Breast epithelium (tissue), 4 donors: ENCODE measurements at regions not wholly inside any gene's neighbourhood (a gene's known extent, or its start where the extent isn't known, plus 50 kb on each side); places are given as distances from the start of the nearest gene placed in this dataset.

Experiments used
- DNase-seq, 2 donors: peaks; one replicate each; pipeline ENCODE4 v3.0.0-alpha.2; 2019; ENCODE audit warnings: low spot score in 2 of 2
- H3K27ac ChIP-seq, 2 donors: fragments of 200-600 bp; sonication (generic) in 1 of 2; one replicate each; pipeline ENCODE4 v1.5.1; 2016 to 2019; ENCODE audit warnings: mild to moderate bottlenecking in 1 of 2
- H3K27me3 ChIP-seq, 2 donors: fragments of 200-600 bp; sonication (generic) in 1 of 2; one replicate each; pipeline versions ENCODE4 v1.5.1 to v1.6.0; 2017 to 2019; ENCODE audit warnings: control low read depth in 1 of 2, mild to moderate bottlenecking in 1 of 2
- H3K36me3 ChIP-seq: fragments of 200-600 bp; one replicate; pipeline ENCODE4 v1.5.1; 2019
- H3K4me1 ChIP-seq, 2 donors: fragments of 200-600 bp; sonication (generic); one replicate each; pipeline ENCODE4 v1.5.1; 2016 to 2019; ENCODE audit warnings: control low read depth in 1 of 2
- H3K4me3 ChIP-seq, 3 donors: fragments of 200-600 bp; sonication (generic); 1 replicate in 2 of 3; 2 replicates in 1 of 3; pipeline ENCODE4 v1.5.1; 2016 to 2019; ENCODE audit warnings: mild to moderate bottlenecking in 3 of 3, moderate library complexity in 2 of 3
- H3K9me3 ChIP-seq, 2 donors: fragments of 200-600 bp; sonication (generic) in 1 of 2; one replicate each; pipeline ENCODE4 v1.5.1; 2016 to 2019; ENCODE audit warnings: control low read depth in 1 of 2
- CTCF ChIP-seq, 3 donors: fragments of 450-650 bp; IDR thresholded peaks; one replicate each; pipeline ENCODE4 v1.5.1; 2016 to 2017; ENCODE audit warnings: antibody characterized with exemption in 3 of 3, mild to moderate bottlenecking in 3 of 3, moderate library complexity in 3 of 3
- POLR2A ChIP-seq: fragments of 450-650 bp; IDR thresholded peaks from one replicate; pipeline ENCODE4 v1.6.1; 2016; ENCODE audit warnings: antibody characterized with exemption, mild to moderate bottlenecking, moderate library complexity
- POLR2AphosphoS5 ChIP-seq, 3 donors: sonication (generic); formaldehyde crosslinking; IDR thresholded peaks; one replicate each; pipeline ENCODE4 v1.6.1; 2017; ENCODE audit warnings: antibody characterized with exemption in 3 of 3
- intact Hi-C: fragments of 100-400 bp; cut with DNase I; formaldehyde crosslinking; loops from one replicate; pipeline ENCODE4 v1.15.1; 2023; ENCODE audit warnings: low total_unique reads

GRCh38 chr1:187924252-187924651 is 1095.5 kb downstream of the PLA2G4A start:
- H3K9me3 ChIP-seq = no peaks in the 10 kb centered on the region
- no peak for DNase-seq
- H3K27ac ChIP-seq = no peak overlapping the region
- TF ChIP-seq POLR2AphosphoS5 (IDR thresholded peaks at IDR 0.05) (no peak), CTCF (IDR thresholded peaks at IDR 0.05) (no peak), POLR2A (no peak)
- no peaks in the 10 kb centered on the region for H3K4me1 ChIP-seq
- no peaks in the 10 kb centered on the region for H3K36me3 ChIP-seq
- no peaks in the 10 kb centered on the region for H3K27me3 ChIP-seq
- intact Hi-C loops = no loop called here
- no peak overlapping the region for H3K4me3 ChIP-seq

DNA sequence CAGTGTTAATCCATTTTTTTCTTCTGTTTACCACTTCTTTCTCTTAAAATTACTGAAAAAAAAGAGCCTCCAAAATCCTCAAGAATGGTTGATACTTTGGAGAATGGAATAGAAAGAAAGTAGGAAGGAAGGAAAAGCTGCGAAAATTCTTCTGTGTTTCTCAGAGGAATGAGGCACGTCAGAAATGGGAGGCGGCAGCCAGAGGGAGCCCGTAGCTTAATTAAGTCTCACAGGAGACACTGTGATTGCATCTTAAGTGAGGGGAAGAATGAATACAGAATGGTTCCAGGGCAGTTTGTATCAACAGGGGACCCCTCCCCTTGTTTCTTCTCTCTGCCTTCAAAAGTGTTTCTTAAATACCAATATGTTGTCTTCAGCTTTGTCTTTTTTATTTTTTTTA is 1099.5 kb downstream of the PLA2G4A start:
- Histone ChIP-seq H3K27ac (no peak overlapping the region), H3K27me3 (no peaks in the 10 kb centered on the region), H3K36me3 (no peaks in the 10 kb centered on the region), H3K9me3 (no peaks in the 10 kb centered on the region), H3K4me3 (no peak overlapping the region), H3K4me1 (no peaks in the 10 kb centered on the region)
- TF ChIP-seq POLR2A (no peak), POLR2AphosphoS5 (IDR thresholded peaks at IDR 0.05) (no peak), CTCF (IDR thresholded peaks at IDR 0.05) (no peak)
- DNase-seq = no peak
- intact Hi-C loops = no loop called here

DNA sequence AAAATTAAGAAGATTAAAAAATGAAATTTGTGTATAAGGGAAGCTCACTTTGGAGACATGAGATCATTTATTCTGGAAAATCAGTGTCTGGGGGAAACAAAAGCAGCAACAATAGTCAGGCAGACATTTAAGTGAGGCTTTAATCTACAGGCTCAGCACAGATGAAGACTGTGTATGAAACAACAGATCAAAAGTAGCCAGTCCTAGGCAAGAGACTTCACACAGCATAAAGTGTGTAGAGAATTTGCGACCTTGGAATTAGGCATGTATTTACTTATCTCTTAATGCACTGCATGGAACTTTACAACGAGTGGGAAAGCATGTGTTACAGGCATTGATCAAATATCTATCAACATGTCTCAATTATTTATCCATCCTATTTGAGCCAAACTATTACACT is 1099.9 kb downstream of the PLA2G4A start:
- H3K27ac ChIP-seq = no peak overlapping the region
- no peak for DNase-seq
- no peaks in the 10 kb centered on the region for H3K27me3 ChIP-seq
- no peak overlapping the region for H3K4me3 ChIP-seq
- H3K36me3 ChIP-seq = no peaks in the 10 kb centered on the region
- no peaks in the 10 kb centered on the region for H3K9me3 ChIP-seq
- intact Hi-C loops = no loop called here
- no peaks in the 10 kb centered on the region for H3K4me1 ChIP-seq
- no peak for TF ChIP-seq CTCF (IDR thresholded peaks at IDR 0.05)
- no peak for TF ChIP-seq POLR2A

DNA sequence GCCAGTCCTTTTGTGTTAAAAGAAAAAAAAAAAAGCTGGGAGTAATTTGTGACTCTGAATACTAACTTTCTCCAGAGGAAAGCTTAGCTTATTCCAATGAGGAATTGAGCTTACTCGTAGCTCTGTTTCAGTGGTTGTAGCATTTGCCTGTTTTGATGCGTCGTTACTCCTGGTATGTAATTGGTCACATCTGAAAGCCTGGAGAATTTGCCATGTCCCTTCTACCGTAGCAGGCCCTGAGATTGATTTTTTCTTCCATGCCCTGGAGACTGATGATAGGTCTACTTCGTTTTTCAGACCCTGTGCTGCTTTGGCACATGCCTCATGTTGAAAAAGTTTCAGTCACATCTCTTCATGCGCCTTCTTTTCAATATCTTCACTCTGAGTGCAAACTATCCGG is 1103.0 kb downstream of the PLA2G4A start:
- H3K9me3 ChIP-seq = no peaks in the 10 kb centered on the region
- H3K4me3 ChIP-seq = no peak overlapping the region
- no peak overlapping the region for H3K27ac ChIP-seq
- no peak for TF ChIP-seq POLR2AphosphoS5 (IDR thresholded peaks at IDR 0.05)
- TF ChIP-seq POLR2A = no peak
- no peak for TF ChIP-seq CTCF (IDR thresholded peaks at IDR 0.05)
- no peaks in the 10 kb centered on the region for H3K36me3 ChIP-seq
- intact Hi-C loops = no loop called here
- DNase-seq = no peak
- no peaks in the 10 kb centered on the region for H3K27me3 ChIP-seq
- H3K4me1 ChIP-seq = no peaks in the 10 kb centered on the region

- H3K9me3 ChIP-seq = no peaks in the 10 kb centered on the region
- no peak overlapping the region for H3K27ac ChIP-seq
- DNase-seq = no peak
- no peak for TF ChIP-seq POLR2AphosphoS5 (IDR thresholded peaks at IDR 0.05)
- TF ChIP-seq CTCF (IDR thresholded peaks at IDR 0.05) = no peak
- TF ChIP-seq POLR2A = no peak
- no peaks in the 10 kb centered on the region for H3K4me1 ChIP-seq
- no peaks in the 10 kb centered on the region for H3K27me3 ChIP-seq
- H3K4me3 ChIP-seq = no peak overlapping the region
- no peaks in the 10 kb centered on the region for H3K36me3 ChIP-seq
- intact Hi-C loops = no loop called here
These were observed 1105.0 kb downstream of the PLA2G4A start for GRCh38 chr1:187933562-187934419.
